Fibroblast of peridontal ligament (primary cell): ENCODE measurements at regions not wholly inside any gene's neighbourhood (a gene's known extent, or its start where the extent isn't known, plus 50 kb on each side); places are given as distances from the start of the nearest gene placed in this dataset.
"Not testable (repeated sequence)": the region's sequence is repeated elsewhere in the genome, so short reads cannot be mapped to it uniquely, and the experiment has no call there.

Experiments used
- DNase-seq: peaks from one replicate; pipeline ENCODE4 v3.0.0-alpha.2; 2010; ENCODE audit errors: extremely low read depth

- no peak for DNase-seq
Measured at GRCh38 chr6:144920391-144920961, 635.3 kb downstream of the UTRN start.

- no peak for DNase-seq
Measured at GRCh38 chr6:144921206-144921975, 636.3 kb downstream of the UTRN start.

GRCh38 chr6:144922120-144922722 is 637.1 kb downstream of the UTRN start:
- peak; percentile 93 for DNase-seq

- not testable (repeated sequence) for DNase-seq
Measured at GRCh38 chr6:144922771-144923490, 637.8 kb downstream of the UTRN start.

- DNase-seq, result not testable (repeated sequence)
Measured at GRCh38 chr6:144923491-144923787, 638.3 kb downstream of the UTRN start.

GRCh38 chr6:144928847-144929246 is 643.7 kb downstream of the UTRN start:
- peak; percentile 50 for DNase-seq

- no peak for DNase-seq
Measured at GRCh38 chr6:144929262-144929661, 644.1 kb downstream of the UTRN start.

- peak; percentile 77 for DNase-seq
Measured at GRCh38 chr6:144931172-144932035, 646.3 kb downstream of the UTRN start.

- DNase-seq, result no peak
Measured at GRCh38 chr6:144932621-144933020, 647.5 kb downstream of the UTRN start.

GRCh38 chr6:144935181-144935580 is 650.0 kb downstream of the UTRN start:
- no peak for DNase-seq

- no peak for DNase-seq
Measured at GRCh38 chr6:144935661-144936060, 650.5 kb downstream of the UTRN start.

GRCh38 chr6:144936764-144937163 is 651.6 kb downstream of the UTRN start:
- peak; percentile 65 for DNase-seq

GRCh38 chr6:144939921-144940320 is 654.8 kb downstream of the UTRN start:
- peak; percentile 62 for DNase-seq

- no peak for DNase-seq
Measured at GRCh38 chr6:144944106-144944505, 659.0 kb downstream of the UTRN start.

- no peak for DNase-seq
Measured at GRCh38 chr6:144947398-144947976, 662.4 kb downstream of the UTRN start.

GRCh38 chr6:144951730-144952437 is 666.7 kb downstream of the UTRN start:
- no peak for DNase-seq

- DNase-seq, result no peak
Measured at GRCh38 chr6:144952456-144953240, 667.5 kb downstream of the UTRN start.

- peak; percentile 84 for DNase-seq
Measured at GRCh38 chr6:144953552-144954240, 668.6 kb downstream of the UTRN start.

- no peak for DNase-seq
Measured at GRCh38 chr6:144954241-144954556, 669.1 kb downstream of the UTRN start.
